GM18502 (cell line): ENCODE measurements at regions not wholly inside any gene's neighbourhood (a gene's known extent, or its start where the extent isn't known, plus 50 kb on each side); places are given as distances from the start of the nearest gene placed in this dataset.
"Not testable (repeated sequence)": the region's sequence is repeated elsewhere in the genome, so short reads cannot be mapped to it uniquely, and the experiment has no call there.

ENCODE experiments used
- ATAC-seq: cut with Tn5 transposase; IDR thresholded peaks from one replicate; pipeline ENCODE4 v1.9.1; 2021; ENCODE audit warnings: mild to moderate bottlenecking; ENCODE audit not compliant: unreplicated experiment, poor library complexity

DNA sequence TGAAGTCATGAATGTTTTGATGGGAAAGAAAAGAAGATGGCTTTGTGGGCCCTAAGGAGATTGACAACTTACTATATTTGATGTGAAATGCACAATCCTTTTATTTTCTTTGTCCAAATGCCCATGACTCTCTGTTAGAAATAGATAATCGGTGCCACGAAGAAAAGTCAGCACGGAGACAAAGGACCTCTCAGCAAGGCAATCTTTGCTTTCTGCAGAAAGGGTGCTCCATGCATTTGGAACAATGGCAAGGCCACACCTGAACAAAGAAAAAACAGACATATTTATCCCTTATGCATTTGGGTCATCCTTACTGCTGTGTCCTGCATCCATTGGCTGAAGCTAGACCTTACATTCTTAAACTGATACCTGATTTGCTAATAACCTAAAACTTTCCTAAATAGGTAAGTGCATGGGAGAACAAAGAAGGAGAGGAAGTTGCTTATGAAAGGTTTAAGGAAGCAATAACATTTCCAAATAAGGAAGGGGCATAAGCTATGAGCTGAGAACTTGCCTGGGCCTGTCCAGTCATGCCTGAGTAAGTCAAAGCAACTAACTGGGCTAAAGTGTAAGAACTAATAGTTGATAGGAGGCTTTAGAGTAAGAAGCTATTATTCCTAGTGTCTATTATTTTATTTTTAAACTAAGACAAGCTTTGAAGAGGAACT lies 158.0 kb upstream of the LMNTD1 start:
- ATAC-seq, result not testable (repeated sequence)

GRCh38 chr12:25712169-25712568 lies 159.1 kb upstream of the LMNTD1 start:
- peak; percentile 56 for ATAC-seq

DNA sequence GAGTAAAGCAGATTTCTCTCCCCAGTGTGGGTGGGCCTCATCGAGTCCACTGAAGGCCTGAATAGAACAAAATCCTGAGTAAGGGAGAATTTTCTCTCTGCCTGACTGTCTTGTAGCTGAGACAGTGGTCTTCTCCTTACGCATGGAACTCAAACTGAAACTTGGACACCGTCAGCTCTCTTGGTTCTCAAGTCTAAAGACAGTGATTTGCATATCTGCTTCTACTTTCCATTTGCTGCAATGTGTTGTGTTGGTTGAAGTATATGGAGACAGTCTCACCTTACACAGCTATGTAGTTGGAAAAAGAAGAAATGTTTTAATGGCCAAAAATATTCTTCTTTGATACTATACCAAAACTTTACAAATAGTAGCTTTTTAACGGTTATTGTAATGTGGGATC lies 160.2 kb upstream of the LMNTD1 start:
- ATAC-seq, result peak; percentile 99

DNA sequence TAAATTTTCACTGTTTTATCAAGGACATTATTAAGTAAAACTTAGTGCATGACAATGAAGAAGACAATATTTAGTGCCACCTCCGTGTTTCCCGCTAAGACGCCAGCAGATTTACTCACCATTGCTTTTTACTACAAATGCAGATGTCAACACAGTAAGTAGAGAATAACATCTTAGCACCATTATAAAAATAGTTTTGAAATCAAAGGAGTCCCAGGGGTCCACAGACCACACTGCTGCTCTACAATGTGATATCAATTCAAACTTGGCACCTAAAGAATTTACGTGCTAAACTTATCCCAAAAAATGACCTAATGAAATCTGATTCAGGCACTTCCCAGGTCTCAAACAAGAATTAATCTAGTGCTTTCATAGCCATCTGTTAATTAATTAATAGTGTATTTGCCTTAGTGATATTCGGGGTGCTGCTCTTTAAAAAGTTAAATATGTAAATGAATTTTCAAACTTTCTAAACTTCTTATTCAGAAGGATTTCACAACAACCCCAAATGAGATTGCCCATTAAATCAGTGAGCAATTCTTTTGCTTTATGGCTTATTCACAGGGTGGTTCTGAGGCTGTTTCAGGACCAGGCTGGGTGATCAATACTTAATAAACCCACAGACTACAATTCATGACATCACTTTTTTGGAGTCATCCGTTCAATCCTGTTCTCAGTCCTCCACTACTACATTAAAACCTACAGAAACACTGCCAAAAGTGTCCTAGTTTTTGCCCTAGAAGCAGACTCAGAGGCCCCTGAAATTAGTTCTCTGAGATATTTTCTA lies 161.3 kb upstream of the LMNTD1 start:
- ATAC-seq, result no peak

- ATAC-seq, result no peak
These were observed 162.0 kb upstream of the LMNTD1 start for GRCh38 chr12:25715102-25715501.

DNA sequence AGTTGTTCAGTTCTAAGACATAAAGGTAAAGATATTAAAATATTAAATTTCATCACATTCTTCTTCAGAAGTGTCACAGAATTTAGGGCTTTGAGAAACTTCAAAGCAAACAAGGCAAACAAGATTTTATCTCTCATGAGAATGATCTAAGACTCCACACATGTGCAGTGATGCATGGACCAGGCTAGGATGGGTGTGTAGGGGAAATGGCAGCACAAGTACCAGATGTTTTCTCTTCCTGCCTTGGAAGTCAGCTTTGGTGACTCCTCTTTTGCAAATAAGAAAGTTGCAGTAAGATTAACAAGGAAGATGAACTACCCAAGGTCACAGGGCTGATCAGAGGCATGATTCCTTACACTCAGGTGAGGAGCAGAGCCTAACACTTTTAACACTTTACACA lies 163.8 kb upstream of the LMNTD1 start:
- ATAC-seq, result no peak

GRCh38 chr12:25717552-25717951 lies 164.5 kb upstream of the LMNTD1 start:
- ATAC-seq, result no peak

DNA sequence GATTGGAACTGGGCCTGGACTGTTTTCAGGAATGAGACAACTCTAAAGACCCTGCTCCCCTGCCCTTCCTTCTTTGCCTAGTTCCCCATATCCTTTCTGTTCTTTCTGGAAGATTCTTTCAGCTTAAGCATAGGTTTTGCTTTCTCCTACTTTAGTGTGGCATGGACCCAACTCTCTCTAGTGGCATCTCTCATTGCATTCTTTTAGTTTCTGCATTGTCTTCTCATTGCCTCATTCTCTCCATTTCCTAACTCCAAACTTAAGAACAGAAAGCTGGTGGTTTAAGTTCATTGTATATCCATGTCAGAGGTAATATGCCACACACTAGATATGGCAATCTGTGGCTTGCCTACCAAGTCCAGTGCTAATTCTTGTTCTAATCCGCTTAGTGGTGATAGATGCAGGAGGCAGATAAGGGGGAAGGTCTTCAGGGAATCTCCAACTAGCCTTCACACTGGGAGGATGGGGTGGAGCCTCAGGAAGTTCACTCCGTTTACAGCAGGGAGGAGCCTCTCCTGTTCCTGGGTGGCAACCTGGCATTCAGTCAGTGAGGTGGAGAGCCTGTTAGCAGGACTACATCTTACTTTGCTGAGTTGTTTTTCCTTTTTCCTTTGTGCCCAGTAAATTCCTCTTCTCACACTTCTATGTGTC lies 165.1 kb upstream of the LMNTD1 start:
- no peak for ATAC-seq

- ATAC-seq, result no peak
These were observed 166.4 kb upstream of the LMNTD1 start for GRCh38 chr12:25719505-25719904.

GRCh38 chr12:25723336-25723735 lies 170.3 kb upstream of the LMNTD1 start:
- ATAC-seq, result no peak

GRCh38 chr12:25723921-25724491 lies 170.9 kb upstream of the LMNTD1 start:
- no peak for ATAC-seq

DNA sequence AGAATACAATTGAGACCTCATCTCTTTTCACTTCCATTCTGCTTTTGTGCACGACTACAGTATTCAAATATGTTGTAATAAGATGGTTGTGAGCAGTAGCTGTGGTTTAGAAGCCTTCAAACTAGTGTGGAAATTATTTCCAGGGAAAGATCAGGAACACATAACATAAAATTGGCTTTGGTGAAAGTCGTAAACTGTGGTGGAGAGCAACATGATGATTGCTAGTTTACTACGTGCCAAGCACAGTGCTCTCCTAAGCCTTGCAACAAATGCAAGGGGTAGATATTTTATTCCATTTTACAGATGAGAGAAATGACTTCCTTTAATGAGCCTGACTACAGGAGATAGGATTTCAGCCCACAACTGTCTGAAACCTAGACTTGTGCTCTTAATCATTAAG lies 172.4 kb upstream of the LMNTD1 start:
- no peak for ATAC-seq

DNA sequence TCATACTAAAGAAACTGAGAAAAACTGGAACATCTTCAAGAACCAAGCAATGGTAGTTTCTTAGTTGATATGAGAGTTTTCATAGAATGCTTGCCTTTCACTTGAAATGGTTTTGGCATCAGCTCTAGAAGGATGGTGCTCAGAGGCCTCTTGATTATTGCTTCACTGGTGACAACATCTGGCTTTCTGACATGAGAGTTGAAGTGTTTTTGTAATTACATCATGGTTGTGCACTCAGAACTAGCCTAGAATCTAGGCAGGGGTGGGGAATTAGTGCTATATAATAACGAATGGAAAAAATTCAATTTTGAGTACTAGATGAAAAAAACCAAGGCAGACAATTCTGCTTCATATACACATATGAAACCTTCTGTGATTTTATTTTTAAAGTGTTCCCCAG lies 172.8 kb upstream of the LMNTD1 start:
- no peak for ATAC-seq

- no peak for ATAC-seq
These were observed 175.0 kb upstream of the LMNTD1 start for GRCh38 chr12:25728056-25728595.

DNA sequence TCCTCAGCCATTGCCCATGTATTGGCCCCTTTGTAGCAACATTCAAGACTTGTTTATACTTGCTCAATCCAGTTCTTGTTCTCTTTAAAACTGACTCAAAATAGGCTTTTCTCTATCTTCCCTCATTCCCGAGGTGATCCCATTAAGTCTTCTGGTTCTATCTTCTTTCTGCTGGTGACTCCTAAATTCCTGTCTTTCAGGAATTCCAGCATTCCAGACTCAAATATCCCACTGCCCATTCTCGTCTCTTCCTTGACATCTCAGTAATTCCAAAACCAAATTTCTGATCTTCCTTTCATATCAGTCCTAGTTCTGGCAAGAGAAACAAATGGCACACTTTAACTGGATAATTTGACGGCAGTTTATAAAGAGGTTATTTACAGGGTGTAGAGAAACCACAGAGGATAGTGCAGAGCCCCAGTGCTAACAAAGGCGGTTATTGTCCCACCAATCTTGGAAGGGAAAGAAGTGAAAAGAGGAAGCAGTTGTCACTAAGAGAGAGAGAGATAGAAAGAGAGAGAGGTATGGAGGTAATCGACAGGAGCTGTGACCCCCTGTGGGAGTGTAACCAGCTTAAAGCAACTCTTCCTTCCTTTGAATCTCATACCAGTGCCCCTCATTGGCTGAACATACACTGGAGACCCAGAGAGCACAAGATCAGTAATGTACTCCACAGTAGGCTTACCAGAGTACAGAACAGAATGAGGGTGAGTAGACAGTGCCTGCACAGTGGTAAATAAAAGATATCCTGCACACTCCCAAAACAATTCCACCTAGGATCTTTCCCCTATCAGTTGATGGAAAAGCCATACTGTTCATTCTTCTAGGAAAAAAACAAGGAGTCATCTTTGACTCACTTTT lies 177.6 kb upstream of the LMNTD1 start:
- peak; percentile 45 for ATAC-seq

DNA sequence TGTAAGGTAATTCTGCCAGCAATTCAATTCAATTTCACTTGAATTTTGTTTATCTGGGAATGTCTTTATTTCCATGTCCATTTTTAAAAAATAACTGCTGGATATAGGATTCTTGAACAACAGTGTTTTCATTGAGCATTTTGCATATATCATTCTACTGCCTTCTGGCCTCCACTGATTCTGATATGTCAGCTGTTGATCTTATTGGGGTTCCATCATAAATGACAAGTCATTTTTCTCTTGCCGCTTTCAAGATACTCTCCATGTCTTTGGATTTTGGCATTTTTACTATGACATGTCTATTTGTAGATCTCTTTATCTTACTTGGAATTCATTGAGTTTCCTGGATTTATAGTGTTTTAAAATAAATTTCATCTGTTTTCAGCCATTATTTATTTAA lies 180.5 kb upstream of the LMNTD1 start:
- ATAC-seq, result no peak

DNA sequence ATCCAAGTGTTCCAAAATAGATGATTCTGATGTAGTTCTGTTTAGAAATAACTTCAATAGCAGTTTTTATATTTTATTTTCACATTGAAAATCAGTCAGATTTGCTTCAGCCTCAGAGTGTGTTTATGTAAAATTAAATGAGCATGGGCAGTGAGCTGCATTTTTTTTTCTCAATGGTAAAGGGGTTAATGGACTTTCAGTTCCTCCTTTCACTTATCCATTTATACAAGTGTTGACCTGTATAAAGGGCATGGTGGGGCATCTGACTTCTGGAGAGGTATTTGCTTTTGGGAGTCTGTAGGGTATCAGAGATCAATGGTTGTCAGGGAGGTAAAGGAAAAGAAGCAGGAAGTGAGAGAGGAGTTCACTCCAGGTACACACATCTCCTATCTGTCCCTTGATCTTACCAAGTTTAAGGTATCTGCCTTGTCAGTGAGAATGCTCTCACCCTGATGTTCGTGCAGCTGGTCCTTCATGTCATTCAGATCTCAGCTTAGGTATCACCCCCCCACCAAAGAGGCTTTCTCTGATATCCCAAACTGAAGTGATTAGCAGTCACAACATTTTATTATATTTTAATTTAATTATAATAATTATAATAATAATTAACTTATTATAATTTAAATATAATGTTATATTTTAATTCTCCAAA lies 181.6 kb upstream of the LMNTD1 start:
- ATAC-seq, result peak; percentile 83

GRCh38 chr12:25740617-25741016 lies 187.5 kb upstream of the LMNTD1 start:
- no peak for ATAC-seq

- no peak for ATAC-seq
These were observed 188.8 kb upstream of the LMNTD1 start for GRCh38 chr12:25741917-25742316.
